ENCODE measurements at regions not wholly inside any gene's neighbourhood (a gene's known extent, or its start where the extent isn't known, plus 50 kb on each side); places are given as distances from the start of the nearest gene placed in this dataset.

GRCh38 chr15:25065286-25065685, 110.5 kb downstream of the SNRPN start:
- no peak for TF ChIP-seq POLR2A (IDR thresholded peaks at IDR 0.05)
- TF ChIP-seq, protein P1, sequence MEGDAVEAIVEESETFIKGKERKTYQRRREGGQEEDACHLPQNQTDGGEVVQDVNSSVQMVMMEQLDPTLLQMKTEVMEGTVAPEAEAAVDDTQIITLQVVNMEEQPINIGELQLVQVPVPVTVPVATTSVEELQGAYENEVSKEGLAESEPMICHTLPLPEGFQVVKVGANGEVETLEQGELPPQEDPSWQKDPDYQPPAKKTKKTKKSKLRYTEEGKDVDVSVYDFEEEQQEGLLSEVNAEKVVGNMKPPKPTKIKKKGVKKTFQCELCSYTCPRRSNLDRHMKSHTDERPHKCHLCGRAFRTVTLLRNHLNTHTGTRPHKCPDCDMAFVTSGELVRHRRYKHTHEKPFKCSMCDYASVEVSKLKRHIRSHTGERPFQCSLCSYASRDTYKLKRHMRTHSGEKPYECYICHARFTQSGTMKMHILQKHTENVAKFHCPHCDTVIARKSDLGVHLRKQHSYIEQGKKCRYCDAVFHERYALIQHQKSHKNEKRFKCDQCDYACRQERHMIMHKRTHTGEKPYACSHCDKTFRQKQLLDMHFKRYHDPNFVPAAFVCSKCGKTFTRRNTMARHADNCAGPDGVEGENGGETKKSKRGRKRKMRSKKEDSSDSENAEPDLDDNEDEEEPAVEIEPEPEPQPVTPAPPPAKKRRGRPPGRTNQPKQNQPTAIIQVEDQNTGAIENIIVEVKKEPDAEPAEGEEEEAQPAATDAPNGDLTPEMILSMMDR (IDR thresholded peaks at IDR 0.05): no peak
